ENCODE measurements at regions not wholly inside any gene's neighbourhood (a gene's known extent, or its start where the extent isn't known, plus 50 kb on each side); places are given as distances from the start of the nearest gene placed in this dataset.

DNA sequence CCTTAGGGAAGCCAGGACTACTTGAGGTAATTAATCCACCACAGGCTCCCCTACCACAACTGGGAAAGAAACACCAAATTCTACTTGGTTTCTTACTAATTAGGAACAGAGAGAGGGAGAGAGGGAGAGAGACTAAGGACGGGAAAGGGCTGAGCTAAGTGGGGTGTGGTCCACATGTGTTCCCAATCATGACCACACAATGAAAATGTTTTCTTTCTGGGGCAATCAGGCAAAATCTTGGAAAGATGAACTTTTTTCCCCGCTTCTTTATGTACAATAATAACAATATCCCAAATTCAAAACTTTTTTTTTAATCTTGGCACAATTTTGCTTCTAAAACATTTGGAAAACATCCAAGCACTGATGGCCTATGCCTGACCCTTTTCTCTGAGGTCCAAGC lies 734.4 kb downstream of the MAFB start:
- in situ Hi-C loops (cut with MboI; ENCODE audit: low sequenced_read_pairs) = no loop called here

DNA sequence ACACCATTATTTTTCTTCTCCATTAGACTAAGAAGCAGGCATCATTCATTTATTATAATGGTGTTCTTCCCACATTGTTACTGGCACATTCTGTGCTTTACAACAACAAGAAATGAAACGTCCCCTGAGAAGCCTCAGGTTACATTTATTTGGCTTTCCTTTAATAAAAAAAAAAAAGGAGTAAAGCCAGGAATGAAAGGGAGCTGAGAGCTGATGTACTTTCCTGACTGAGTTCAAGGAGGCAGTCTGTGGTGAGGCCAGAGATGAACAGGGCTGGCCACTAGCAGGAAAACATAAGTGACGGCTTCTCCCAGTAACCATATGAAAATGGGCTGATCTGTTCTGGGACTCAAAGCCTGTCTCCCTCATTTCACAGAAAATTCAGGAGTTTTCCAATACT lies 742.1 kb downstream of the MAFB start:
- in situ Hi-C loops (cut with MboI; ENCODE audit: low sequenced_read_pairs) = no loop called here

DNA sequence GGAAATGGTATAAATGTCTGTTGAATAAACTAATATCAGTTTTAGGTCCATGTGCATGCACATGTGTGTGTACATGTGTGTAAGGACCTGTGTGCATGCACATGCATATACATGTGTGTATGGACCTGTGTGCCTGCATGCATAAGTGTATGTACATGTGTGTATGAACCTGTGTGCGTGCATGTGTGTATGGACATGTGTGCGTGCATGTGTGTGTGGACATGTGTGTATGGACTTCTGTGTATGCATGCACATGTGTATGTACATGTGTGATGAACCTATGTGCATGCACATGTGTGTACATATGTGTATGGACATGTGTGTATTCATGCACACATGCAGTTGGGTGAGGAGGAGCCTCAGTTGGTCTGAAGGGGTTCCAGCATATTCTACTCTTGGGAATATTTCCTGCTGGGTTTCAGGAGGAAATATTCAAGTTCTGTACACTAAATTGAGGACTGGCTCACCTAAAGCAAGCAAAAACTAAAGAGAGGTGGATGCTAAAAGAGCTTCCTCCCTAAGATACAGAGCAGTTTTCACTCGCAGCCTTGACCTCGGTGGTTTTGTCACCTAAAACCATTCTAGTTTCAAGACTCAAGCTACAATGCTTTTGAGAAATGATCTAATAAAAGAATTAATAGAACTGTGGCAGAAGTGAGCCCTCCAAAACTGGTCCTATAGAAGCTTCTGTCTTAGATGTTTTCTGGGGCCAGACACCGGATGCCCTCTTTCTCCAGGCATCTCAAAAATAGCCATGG lies 742.8 kb downstream of the MAFB start:
- in situ Hi-C loops (cut with MboI; ENCODE audit: low sequenced_read_pairs) = no loop called here

DNA sequence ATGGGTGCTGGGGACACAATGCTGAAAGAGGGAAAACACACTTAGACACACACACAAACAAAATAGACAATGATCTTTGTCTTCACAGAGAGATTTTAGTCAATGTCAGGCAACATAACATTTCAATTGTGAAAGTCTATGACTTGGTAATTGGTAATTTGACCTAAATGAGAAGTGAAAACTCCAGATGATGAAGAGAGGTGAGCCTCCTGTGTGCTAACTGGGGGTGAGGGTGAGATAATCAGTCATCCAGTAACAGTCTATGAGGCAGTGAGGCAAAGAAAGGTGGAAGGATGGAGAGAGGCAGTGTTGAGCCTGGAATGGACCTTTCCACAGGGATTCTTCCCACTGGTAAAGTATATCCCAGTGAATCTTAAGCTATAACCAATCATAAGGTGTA lies 744.2 kb downstream of the MAFB start:
- in situ Hi-C loops (cut with MboI; ENCODE audit: low sequenced_read_pairs) = no loop called here

DNA sequence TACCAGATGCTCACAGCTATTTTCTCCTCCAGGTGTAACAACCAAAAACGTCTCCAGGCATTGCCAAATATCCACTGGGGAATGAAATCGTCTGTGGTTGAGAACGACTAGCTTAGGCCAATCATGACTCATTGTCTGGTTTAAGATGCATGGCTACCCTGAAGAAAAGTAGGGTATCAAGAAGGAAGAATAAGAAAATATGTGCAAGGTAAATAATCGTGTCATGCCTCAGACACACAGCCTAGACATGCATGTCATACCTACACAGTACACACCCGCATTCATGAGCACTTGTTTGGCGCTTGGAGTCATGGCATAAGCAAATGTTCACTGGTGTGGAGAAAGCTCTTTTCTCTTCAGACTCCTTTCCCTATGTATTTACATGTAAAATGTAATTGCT lies 745.7 kb downstream of the MAFB start:
- in situ Hi-C loops (cut with MboI; ENCODE audit: low sequenced_read_pairs) = no loop called here

DNA sequence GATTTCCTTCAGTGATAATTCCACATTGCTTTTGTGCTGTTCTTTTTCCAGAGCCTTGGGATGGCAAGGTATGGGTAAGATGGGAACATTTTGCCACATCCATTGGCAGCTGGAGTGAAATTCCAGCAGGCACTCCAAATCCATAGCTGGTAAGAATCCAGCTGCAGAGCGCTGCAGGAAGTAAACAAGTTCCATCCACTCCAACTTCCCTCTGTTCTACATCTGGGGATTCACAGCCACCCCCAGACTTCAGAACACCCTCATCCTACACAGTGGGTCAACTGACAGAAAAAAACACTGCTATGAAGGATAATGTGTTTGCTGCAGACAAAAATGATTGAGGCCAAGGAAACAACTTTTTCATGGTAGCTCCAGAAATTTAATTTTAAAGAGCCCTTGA lies 747.8 kb downstream of the MAFB start:
- in situ Hi-C loops (cut with MboI; ENCODE audit: low sequenced_read_pairs) = no loop called here

DNA sequence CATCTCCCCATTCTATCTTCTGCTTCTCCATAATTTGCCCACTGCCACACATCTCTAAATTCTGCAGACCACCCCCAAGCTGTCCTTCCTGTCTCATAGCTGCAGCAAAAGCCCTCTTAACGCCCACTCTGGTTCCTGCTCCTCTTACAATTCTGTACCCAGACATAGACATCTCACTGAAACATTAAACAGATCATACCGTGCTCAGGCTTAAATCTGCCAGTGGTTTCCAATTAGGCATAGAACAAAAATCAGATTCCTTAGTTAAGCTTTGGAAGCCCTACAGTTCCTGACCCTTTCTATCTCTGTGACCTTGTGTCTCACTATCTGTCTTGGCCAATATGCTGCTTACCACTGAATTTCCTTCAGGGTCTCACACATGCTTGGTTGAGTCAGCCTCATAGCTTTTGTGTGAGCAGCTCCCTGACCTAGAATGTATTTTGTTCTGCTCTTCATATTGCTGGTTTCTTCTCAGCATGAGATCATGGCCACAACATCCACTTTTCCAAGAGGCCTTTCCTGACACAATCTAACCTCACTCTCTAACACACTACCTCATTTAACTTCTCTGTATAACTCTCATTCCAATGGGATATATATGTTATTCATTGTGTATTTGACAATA lies 749.7 kb downstream of the MAFB start:
- in situ Hi-C loops (cut with MboI; ENCODE audit: low sequenced_read_pairs) = no loop called here

DNA sequence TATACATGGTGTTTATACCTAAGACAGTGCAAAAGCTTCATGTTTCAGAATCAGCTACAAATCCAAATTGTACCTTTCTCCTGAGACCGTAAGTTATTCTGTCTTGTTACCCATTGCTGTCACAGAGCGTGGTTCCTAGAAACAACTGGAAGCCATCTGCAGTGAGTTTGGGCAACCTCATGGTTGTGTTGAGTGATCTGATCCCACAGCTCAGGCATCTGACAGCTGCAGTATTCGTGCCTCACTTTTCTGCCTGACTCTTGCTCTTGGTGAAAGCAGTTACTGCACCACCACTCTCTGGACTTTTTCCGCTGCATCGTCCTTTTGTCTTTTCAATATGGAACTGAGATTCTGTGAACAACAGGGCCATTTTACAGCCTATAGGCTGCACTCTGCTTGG lies 752.6 kb downstream of the MAFB start:
- in situ Hi-C loops (cut with MboI; ENCODE audit: low sequenced_read_pairs) = no loop called here

DNA sequence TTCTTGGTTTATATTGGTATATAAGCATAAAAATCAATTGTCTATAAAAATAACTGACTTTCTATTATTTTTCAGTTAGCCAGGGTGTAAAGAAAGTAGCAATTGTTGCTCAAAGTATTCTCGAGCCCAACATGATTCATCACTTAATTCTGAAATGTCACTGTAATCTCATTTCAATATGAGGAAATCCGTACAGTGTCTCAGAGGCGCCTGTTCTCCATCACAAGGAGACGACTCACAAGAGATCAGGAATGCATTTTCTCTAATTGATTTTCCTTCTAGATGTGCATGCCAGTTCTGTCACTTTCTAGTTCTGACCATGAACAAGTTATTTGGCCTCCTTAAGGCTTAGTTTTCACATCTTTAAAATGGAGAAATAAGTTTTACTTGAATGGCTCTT lies 753.1 kb downstream of the MAFB start:
- in situ Hi-C loops (cut with MboI; ENCODE audit: low sequenced_read_pairs) = no loop called here

DNA sequence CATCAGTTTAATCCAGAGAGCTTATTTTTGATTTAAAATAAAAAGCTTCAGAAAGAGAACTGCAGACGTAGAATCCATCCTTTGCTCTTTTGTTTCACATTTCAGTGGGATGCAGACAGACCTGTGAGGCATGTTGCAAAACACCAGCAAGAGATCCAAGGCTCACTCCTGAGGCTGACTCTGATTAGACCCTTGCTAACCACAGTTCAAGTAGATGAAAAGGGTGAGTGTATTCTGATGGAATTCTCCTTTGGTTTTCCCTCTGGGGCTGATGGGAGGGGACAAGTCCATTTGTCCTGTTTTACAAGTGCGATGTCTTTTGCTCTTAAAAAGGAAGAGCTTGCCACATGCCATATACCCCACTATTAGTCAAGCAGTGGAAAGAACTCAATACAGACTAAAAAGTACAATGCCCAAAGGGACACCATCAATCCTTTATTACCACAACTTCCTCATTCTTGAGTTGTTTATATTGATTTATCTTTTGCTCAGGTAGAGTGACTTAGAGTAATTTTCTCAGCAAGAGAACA lies 772.7 kb downstream of the MAFB start:
- in situ Hi-C loops (cut with MboI; ENCODE audit: low sequenced_read_pairs) = no loop called here

DNA sequence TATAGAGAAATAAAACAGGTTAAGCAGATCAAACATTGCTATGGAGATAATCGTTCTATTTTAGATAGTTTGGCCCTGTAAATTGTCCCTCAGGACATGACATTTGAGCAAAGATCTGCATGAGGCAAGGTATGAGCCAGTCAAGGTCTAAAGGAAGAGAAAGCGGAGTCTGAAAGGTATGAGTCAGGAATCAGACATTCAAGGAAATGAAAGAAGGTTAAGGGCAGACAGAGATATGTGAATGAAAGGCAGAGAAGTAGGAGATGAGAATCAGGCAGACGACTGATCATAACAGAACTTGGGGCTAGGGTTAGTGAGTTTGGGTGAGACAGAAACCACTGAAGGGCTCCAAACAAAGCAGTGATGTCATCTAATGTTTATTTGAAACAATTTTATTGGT lies 775.8 kb downstream of the MAFB start:
- in situ Hi-C loops (cut with MboI; ENCODE audit: low sequenced_read_pairs) = no loop called here

DNA sequence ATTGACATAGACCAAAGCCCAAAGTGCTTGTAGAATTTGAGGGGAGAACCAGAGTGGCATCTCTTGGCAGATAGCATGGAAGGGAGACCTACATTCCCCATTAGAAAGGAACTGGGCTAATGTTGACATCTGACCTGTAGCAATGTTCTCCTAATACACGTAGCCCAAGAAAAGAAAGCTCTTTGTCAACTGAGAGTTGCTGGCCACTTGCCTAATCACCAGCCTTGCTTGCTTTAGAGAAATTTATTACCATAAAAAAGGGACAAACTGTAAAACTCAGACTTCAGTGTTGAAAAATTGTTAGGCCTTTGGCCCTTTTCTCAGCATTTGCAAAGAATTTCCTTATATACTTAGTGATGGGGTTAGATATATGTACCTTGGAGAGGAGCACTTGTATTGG lies 777.5 kb downstream of the MAFB start:
- in situ Hi-C loops (cut with MboI; ENCODE audit: low sequenced_read_pairs) = no loop called here

DNA sequence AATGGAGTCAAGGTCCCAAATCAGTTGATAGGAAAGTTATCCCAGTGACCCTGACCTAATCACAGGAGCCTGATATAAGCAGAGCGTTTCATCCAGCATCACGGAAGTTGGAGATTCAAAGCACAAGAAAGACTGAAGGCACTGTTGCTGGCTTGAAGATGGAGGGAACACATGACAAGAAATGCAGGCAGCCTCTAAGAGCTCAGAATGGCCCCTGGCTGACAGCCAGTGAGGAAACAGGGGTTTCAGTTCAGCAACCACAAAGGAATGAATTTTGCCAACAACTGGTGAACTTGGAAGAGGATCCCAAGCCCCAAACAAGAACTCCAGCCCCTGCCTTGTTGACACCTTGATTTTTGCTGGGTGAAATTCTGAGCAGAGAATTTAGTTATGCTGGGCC lies 778.5 kb downstream of the MAFB start:
- in situ Hi-C loops (cut with MboI; ENCODE audit: low sequenced_read_pairs) = no loop called here

DNA sequence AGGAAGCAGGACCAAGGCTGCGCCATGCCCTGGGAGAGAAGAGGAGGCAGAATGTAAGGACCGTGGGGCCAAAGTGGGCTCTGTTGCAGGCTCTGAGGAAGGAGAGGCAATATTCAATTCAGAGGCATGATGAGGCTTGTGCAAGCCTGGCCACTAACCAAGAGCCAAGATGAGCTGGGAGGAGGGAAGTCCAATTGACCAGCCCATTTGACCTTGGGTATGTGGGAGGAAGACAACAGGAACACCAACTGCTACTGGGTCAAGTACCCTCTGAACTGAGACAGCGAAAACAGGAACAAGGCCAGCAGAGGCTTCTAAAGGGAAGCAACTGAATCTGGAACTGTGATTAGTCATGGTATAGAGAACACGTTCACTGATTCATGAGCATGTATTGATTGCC lies 779.6 kb downstream of the MAFB start:
- in situ Hi-C loops (cut with MboI; ENCODE audit: low sequenced_read_pairs) = no loop called here

DNA sequence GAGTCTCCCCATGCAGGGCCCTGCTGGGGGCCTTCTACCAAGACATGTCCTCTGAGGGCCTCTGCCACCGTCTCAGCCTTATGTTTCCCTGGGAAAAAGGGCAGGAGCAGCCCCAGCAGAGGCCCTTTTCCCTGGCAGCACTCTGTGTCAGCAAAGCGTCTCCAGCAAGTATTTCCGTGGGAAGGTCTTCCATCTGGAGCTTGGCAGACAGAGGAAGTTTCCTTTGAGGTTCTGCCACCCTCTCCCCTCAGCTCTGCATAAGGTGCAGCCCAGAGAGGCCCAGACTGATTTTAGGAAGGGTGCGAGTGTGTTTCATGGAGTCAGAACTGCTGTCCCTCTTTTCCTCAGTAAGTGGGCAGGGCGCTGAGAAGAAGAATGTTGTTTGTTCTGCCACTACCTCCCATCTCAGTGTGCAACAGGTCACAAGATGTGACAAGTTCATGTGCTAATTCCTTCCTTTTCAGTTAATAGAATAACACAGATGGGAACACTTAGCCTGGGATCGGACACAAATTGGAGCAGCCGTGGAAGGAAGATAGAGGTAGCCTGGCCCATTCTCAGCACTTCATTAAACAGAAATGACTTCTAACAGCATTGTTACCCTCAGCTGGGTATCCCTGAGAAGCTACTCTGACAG lies 784.4 kb downstream of the MAFB start:
- in situ Hi-C loops (cut with MboI; ENCODE audit: low sequenced_read_pairs) = no loop called here

DNA sequence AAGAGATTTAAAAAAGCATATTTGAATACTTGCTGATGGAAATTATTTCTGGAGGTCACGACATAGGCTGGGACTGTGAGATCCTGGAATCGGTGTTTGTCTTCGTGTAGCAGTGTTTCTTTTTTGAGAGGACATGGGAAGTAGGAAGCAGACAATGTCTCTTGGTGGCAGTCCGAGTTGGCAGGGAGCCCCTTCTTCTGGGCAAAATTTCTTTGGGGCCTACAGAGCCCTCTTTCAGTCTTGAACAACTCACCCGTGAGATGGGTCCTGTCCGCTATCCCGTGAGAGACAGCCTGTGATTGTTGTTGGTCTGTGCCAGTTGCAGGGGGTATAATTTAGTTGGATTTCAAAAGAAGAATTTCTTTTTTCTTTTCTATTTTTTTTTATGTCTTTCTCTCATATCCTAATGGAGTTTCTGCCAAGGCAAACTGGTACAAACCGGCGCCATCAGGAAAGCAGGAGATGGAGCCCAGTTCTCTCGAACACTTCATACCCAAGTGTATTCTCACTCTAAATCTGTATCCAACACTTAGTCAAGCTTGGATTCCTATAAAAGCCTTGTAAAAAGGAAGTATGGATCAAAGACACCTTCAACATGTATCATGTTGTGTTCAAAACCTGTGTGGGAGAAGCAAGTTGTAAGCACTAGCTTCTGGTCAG lies 785.1 kb downstream of the MAFB start:
- in situ Hi-C loops (cut with MboI; ENCODE audit: low sequenced_read_pairs) = no loop called here

DNA sequence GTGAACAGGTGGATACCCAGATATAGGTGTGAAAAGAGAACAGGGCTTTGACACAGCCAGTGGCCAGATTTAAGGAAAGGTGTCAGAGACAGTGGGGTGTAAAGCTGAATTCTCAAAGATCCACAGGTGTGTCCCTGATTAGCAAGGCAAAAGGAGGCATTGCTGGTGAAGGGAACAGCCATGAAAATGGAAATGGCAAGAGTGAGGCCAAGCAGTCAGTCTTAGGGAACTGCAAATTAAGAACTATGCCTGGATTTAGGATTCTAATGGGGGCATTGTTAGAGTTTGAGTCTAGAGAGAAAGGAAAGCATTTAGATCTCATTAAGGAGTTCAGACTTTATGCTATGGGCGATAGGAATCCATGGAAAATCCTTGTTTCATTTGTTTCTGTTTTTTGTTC lies 789.2 kb downstream of the MAFB start:
- in situ Hi-C loops (cut with MboI; ENCODE audit: low sequenced_read_pairs) = no loop called here

DNA sequence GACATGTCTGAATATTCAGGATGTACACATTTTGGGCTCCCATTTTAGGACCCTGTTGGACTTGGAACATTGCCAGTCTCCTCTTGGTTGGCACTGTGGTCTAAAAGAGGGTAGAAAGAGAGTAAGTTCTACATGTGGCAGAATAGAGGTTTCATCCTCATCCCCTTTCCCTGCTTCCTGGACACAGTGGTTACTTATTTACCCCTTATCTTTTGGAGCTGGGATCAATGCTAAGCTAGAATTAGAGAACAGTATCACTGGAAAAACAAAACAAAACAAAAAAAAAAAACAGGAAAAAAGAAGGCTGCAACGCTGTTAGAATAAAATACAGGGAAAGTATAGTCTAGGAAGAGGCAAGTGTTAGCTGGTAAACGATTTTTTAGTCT lies 790.6 kb downstream of the MAFB start:
- in situ Hi-C loops (cut with MboI; ENCODE audit: low sequenced_read_pairs) = no loop called here

DNA sequence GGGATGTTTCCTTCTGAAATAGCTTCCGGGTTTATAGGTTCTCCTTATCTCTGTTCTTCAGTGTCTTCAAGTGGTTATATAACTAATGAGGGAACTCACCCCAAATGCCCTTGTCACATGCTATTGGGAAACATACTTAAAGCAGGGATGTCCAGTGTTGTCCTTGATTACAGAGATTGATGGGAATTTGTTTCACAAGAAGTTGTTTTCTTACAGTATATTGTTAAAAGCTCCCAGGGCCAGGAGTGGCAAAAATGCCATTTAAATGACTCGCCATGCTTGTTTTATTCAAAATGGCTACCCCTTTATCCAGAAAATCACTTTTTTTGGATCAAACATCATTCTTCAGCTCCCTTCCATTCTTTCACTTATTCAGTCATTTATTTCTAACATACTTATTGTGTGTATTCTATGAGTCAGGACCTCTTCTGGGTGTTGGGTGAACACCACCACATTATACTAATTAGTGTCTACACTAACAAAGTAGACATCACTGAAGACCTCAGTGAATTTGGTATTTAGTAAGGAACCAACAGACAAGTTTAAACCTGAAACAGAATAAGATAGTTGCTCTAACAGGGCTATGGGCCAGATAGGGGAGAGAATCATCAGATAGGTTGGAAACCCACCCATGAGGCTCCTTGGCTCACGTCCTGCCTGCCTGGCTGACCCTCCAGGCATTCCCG lies 791.1 kb downstream of the MAFB start:
- in situ Hi-C loops (cut with MboI; ENCODE audit: low sequenced_read_pairs) = no loop called here

DNA sequence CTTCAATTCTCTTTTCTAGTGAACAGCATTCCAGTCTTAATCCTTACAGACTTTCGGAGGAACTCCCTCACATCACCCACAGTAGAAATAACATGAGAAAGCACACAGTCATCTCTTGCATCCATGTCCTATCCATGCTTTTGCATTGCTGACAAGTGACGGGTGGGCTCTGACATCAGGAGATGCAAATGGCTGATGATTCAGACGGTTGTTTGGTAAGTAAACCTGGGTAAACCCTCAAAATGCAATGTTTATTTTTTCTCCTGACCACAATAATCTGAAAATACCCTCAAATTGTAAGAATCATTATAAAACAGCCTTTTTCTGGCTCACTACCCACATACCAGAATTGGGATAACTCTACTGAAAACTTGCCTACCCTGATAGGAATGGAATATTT lies 792.0 kb downstream of the MAFB start:
- in situ Hi-C loops (cut with MboI; ENCODE audit: low sequenced_read_pairs) = no loop called here

DNA sequence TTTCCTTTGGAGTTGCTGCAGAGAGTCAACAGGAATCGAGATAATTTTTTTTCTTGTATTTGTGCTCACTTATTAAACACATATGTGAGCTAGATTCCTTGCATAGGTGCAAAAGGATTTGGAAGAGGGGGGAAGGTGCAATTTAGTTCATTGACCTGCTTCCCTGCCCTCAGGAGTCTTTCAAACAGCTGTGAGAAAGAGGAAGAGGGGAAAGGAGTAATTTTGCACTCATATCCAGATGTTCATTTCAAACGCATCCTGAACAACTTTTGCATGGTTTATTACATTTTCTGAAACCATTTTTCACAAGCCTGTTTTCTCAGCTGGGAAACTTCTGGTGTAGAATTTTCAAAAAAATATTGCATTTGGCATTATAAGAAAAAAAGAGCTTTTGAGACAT lies 795.0 kb downstream of the MAFB start:
- in situ Hi-C loops (cut with MboI; ENCODE audit: low sequenced_read_pairs) = no loop called here
